ENCODE measurements at regions not wholly inside any gene's neighbourhood (a gene's known extent, or its start where the extent isn't known, plus 50 kb on each side); places are given as distances from the start of the nearest gene placed in this dataset.

DNA sequence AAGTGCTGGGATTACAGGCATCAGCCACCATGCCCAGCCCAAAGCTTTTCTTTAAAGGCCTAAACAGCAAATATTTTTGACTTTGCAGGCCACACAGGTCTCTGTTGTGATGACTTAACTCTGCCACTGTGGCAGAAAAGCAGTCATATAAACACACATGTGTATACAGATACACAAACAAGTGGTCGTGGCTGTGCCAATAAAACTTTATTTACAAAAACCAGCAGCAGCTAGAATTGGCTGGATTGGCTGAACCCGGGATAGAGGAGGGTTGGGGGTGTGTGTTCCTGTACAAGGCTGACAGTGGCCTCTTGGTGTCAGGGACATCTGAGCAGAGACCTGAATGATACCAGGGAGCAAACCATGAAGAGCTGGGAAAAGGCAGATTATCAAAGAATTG, 95.6 kb downstream of the NCOR2 start:
- DNase-seq = no peak
- H3K4me3 ChIP-seq = no peak overlapping the region

DNA sequence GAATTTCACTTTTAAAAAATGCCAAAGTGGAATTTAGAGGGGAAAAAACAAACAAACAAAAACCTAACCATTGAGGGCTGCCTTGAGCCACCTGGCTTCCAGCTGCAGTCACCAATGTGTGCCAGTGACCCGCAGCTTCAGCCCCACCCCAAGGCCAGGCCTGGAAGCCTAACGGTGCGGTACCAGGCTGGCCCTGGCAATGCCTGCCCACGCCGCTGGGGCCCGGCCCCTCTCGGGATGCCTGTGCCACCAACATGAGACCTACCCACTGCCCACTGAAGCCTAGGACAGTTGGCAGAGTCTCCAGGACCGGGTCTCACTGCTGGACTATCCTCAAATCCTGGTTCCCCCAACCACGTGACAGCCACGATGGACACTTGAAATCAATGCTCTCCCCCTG, 96.6 kb downstream of the NCOR2 start:
- Histone ChIP-seq H3K27me3 (ENCODE audit: control insufficient read depth in 3 of 3, insufficient read depth in 3 of 3, low read length in 2 of 3) (no peaks in the 10 kb centered on the region), H3K4me3 (no peak overlapping the region), H3K9me3 (ENCODE audit: control insufficient read depth in 4 of 4, insufficient read depth in 3 of 4, low read length in 3 of 4) (peaks cover 0 to 13% (median 5%) of the 10 kb centered on the region in 4 donors), H3K9ac (ENCODE audit: insufficient read depth in 1 of 2, low read length in 2 of 2) (no peak overlapping the region), H3K27ac (ENCODE audit: low read depth in 1 of 2, low read length in 1 of 2) (no peak overlapping the region), H3K4me1 (ENCODE audit: control insufficient read depth in 5 of 5, insufficient read depth in 5 of 5, low read length in 5 of 5) (no peaks in the 10 kb centered on the region), H3K36me3 (ENCODE audit: control insufficient read depth in 4 of 4, insufficient read depth in 4 of 4, low read length in 4 of 4) (peaks cover 11 to 47% (median 40%) of the 10 kb centered on the region in 4 donors)
- WGBS, 2 donors = 97 to 98% methylated on average over 10 of the region's 10 CpGs
- DNase-seq (no peak), ATAC-seq (ENCODE audit: insufficient read depth, low FRiP score) (no peak)
- TF ChIP-seq, protein P1, sequence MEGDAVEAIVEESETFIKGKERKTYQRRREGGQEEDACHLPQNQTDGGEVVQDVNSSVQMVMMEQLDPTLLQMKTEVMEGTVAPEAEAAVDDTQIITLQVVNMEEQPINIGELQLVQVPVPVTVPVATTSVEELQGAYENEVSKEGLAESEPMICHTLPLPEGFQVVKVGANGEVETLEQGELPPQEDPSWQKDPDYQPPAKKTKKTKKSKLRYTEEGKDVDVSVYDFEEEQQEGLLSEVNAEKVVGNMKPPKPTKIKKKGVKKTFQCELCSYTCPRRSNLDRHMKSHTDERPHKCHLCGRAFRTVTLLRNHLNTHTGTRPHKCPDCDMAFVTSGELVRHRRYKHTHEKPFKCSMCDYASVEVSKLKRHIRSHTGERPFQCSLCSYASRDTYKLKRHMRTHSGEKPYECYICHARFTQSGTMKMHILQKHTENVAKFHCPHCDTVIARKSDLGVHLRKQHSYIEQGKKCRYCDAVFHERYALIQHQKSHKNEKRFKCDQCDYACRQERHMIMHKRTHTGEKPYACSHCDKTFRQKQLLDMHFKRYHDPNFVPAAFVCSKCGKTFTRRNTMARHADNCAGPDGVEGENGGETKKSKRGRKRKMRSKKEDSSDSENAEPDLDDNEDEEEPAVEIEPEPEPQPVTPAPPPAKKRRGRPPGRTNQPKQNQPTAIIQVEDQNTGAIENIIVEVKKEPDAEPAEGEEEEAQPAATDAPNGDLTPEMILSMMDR (IDR thresholded peaks at IDR 0.05; ENCODE audit: control extremely low read depth, extremely low read depth) = no peak

More for the DNA sequence above, 95.6 kb downstream of the NCOR2 start:
- TF ChIP-seq, protein P1 (IDR thresholded peaks at IDR 0.05; ENCODE audit: control extremely low read depth, extremely low read depth) = no peak
- no peak for ATAC-seq (ENCODE audit: insufficient read depth, low FRiP score)
- peaks cover 11 to 47% (median 39%) of the 10 kb centered on the region in 4 donors for H3K36me3 ChIP-seq (ENCODE audit: control insufficient read depth in 4 of 4, insufficient read depth in 4 of 4, low read length in 4 of 4)
- WGBS, 2 donors = 82 to 90% methylated on average over 2 of the region's 2 CpGs
- no peak overlapping the region for H3K27ac ChIP-seq (ENCODE audit: low read depth in 1 of 2, low read length in 1 of 2)
- no peaks in the 10 kb centered on the region for H3K4me1 ChIP-seq (ENCODE audit: control insufficient read depth in 5 of 5, insufficient read depth in 5 of 5, low read length in 5 of 5)
- H3K9ac ChIP-seq (ENCODE audit: insufficient read depth in 1 of 2, low read length in 2 of 2) = no peak overlapping the region
- H3K27me3 ChIP-seq (ENCODE audit: control insufficient read depth in 3 of 3, insufficient read depth in 3 of 3, low read length in 2 of 3) = no peaks in the 10 kb centered on the region
- H3K9me3 ChIP-seq (ENCODE audit: control insufficient read depth in 4 of 4, insufficient read depth in 3 of 4, low read length in 3 of 4) = peaks cover 0 to 13% (median 5%) of the 10 kb centered on the region in 4 donors

DNA sequence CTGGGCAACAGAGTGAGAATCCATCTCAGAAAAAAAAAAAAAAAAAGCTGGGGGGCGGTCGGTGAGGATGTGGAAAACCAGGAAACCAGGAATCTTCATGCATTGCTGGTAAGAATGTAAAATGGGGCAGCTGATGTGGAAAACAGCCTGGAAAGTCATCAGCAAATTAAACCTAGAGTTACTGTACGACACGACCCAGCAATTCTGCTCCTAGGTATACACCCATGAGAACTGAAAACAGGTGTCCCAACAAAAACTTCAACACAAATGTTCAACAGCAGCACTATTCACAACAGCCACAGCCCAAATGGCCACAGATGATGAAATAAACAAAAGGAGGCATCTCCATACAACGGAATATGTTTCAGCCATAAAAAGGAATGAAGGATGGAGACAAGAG, 97.3 kb downstream of the NCOR2 start:
- H3K9me3 ChIP-seq (ENCODE audit: control insufficient read depth in 4 of 4, insufficient read depth in 3 of 4, low read length in 3 of 4) = peaks cover 0 to 11% (median 5%) of the 10 kb centered on the region in 4 donors
- no peak overlapping the region for H3K9ac ChIP-seq (ENCODE audit: insufficient read depth in 1 of 2, low read length in 2 of 2)
- WGBS, 2 donors = 96 to 97% methylated on average over 5 of the region's 5 CpGs
- DNase-seq (no peak), ATAC-seq (ENCODE audit: insufficient read depth, low FRiP score) (no peak)
- no peaks in the 10 kb centered on the region for H3K27me3 ChIP-seq (ENCODE audit: control insufficient read depth in 3 of 3, insufficient read depth in 3 of 3, low read length in 2 of 3)
- TF ChIP-seq, protein P1 (IDR thresholded peaks at IDR 0.05; ENCODE audit: control extremely low read depth, extremely low read depth) = no peak
- no peaks in the 10 kb centered on the region for H3K4me1 ChIP-seq (ENCODE audit: control insufficient read depth in 5 of 5, insufficient read depth in 5 of 5, low read length in 5 of 5)
- no peak overlapping the region for H3K27ac ChIP-seq (ENCODE audit: low read depth in 1 of 2, low read length in 1 of 2)
- H3K36me3 ChIP-seq (ENCODE audit: control insufficient read depth in 4 of 4, insufficient read depth in 4 of 4, low read length in 4 of 4) = peaks cover 13 to 49% (median 41%) of the 10 kb centered on the region in 4 donors
- no peak overlapping the region for H3K4me3 ChIP-seq
